Smooth muscle cell (in vitro differentiated cells): ENCODE measurements at regions not wholly inside any gene's neighbourhood (a gene's known extent, or its start where the extent isn't known, plus 50 kb on each side); places are given as distances from the start of the nearest gene placed in this dataset.

Experiments used
- DNase-seq: peaks from one replicate; lab custom pipeline; 2025; ENCODE audit not compliant: unreplicated experiment; lab: John Stamatoyannopoulos, UW
- H2AFZ ChIP-seq: fragments of 200-600 bp; sonication (generic); 2 replicates; pipeline ENCODE4 v1.6.0; 2016; ENCODE audit warnings: antibody characterized with exemption, low read depth, mild to moderate bottlenecking
- H3F3A ChIP-seq: fragments of 200-600 bp; sonication (generic); 2 replicates; pipeline ENCODE4 v1.6.0; 2017; ENCODE audit warnings: antibody characterized with exemption, low read depth
- H3K27ac ChIP-seq: fragments of 200-600 bp; sonication (generic); 2 replicates; pipeline ENCODE4 v1.5.1; 2016; ENCODE audit warnings: low read depth, mild to moderate bottlenecking
- H3K27me3 ChIP-seq: fragments of 200-600 bp; sonication (generic); 2 replicates; pipeline ENCODE4 v1.6.1; 2016; ENCODE audit warnings: low read depth, mild to moderate bottlenecking
- H3K36me3 ChIP-seq: fragments of 200-600 bp; sonication (generic); 2 replicates; pipeline ENCODE4 v1.5.1; 2016; ENCODE audit warnings: low read depth
- H3K4me1 ChIP-seq: fragments of 200-600 bp; sonication (generic); 2 replicates; pipeline ENCODE4 v1.5.1; 2016; ENCODE audit warnings: low read depth
- H3K4me2 ChIP-seq: fragments of 200-600 bp; sonication (generic); 2 replicates; pipeline ENCODE4 v1.6.0; 2016; ENCODE audit warnings: mild to moderate bottlenecking
- H3K4me3 ChIP-seq: fragments of 200-600 bp; sonication (generic); 2 replicates; pipeline ENCODE4 v1.5.1; 2016; ENCODE audit warnings: mild to moderate bottlenecking
- H3K79me2 ChIP-seq: fragments of 200-600 bp; sonication (generic); 2 replicates; pipeline ENCODE4 v1.6.0; 2016; ENCODE audit warnings: low read depth, mild to moderate bottlenecking
- H3K9ac ChIP-seq: fragments of 200-600 bp; sonication (generic); 2 replicates; pipeline ENCODE4 v1.6.0; 2016; ENCODE audit warnings: low read depth
- H3K9me3 ChIP-seq: fragments of 200-600 bp; sonication (generic); replicated peaks from 2 replicates; pipeline ENCODE4 v1.5.1; 2016; ENCODE audit warnings: low read depth
- H4K20me1 ChIP-seq: fragments of 200-600 bp; sonication (generic); 2 replicates; pipeline ENCODE4 v1.6.0; 2016; ENCODE audit warnings: low read depth
- CTCF ChIP-seq: fragments of 200-600 bp; sonication (generic); IDR thresholded peaks from 2 replicates; pipeline ENCODE4 v1.5.1; 2017; ENCODE audit warnings: borderline replicate concordance, mild to moderate bottlenecking, antibody characterized with exemption; ENCODE audit not compliant: insufficient read depth, poor library complexity, severe bottlenecking
- WGBS: methylation state at CpG from one replicate; pipeline ENCODE4 v1.1.7; 2016; ENCODE audit warnings: low lambda C conversion rate; 5-methylcytosine and 5-hydroxymethylcytosine counted together

GRCh38 chr2:71940695-71941094 is 207.0 kb downstream of the CYP26B1 start:
- Histone ChIP-seq H3K79me2 (no peaks in the 10 kb centered on the region), H3K4me3 (no peak overlapping the region), H3K4me2 (no peak overlapping the region), H2AFZ (no peak overlapping the region), H3K9me3 (no peaks in the 10 kb centered on the region), H3K4me1 (no peaks in the 10 kb centered on the region), H3F3A (no peaks in the 10 kb centered on the region), H3K9ac (no peak overlapping the region), H3K27ac (no peak overlapping the region), H3K27me3 (no peaks in the 10 kb centered on the region), H4K20me1 (no peaks in the 10 kb centered on the region), H3K36me3 (no peaks in the 10 kb centered on the region)
- WGBS, result 83% methylated on average over 5 of the region's 5 CpGs
- TF ChIP-seq CTCF, result no peak
- no peak for DNase-seq

GRCh38 chr2:71939588-71940535 is 207.8 kb downstream of the CYP26B1 start:
- 88% methylated on average over 13 of the region's 13 CpGs for WGBS
- no peaks in the 10 kb centered on the region for H3F3A ChIP-seq
- H2AFZ ChIP-seq, result no peak overlapping the region
- H3K4me1 ChIP-seq, result no peaks in the 10 kb centered on the region
- no peak overlapping the region for H3K4me2 ChIP-seq
- H3K4me3 ChIP-seq, result no peak overlapping the region
- no peak for DNase-seq
- H4K20me1 ChIP-seq, result no peaks in the 10 kb centered on the region
- no peaks in the 10 kb centered on the region for H3K27me3 ChIP-seq
- H3K79me2 ChIP-seq, result no peaks in the 10 kb centered on the region
- H3K9me3 ChIP-seq, result no peaks in the 10 kb centered on the region
- no peaks in the 10 kb centered on the region for H3K36me3 ChIP-seq
- TF ChIP-seq CTCF, result no peak
- no peak overlapping the region for H3K27ac ChIP-seq
- no peak overlapping the region for H3K9ac ChIP-seq

- Histone ChIP-seq H3K4me3 (no peak overlapping the region), H3K4me1 (no peaks in the 10 kb centered on the region), H2AFZ (no peak overlapping the region), H3K36me3 (no peaks in the 10 kb centered on the region), H3F3A (no peaks in the 10 kb centered on the region), H3K9ac (no peak overlapping the region), H3K9me3 (no peaks in the 10 kb centered on the region), H3K27me3 (no peaks in the 10 kb centered on the region), H4K20me1 (no peaks in the 10 kb centered on the region), H3K27ac (no peak overlapping the region), H3K79me2 (no peaks in the 10 kb centered on the region), H3K4me2 (no peak overlapping the region)
- TF ChIP-seq CTCF, result no peak
- DNase-seq, result no peak
- 92% methylated on average over 13 of the region's 13 CpGs for WGBS
Measured at GRCh38 chr2:71938659-71939587, 208.7 kb downstream of the CYP26B1 start.
